Right lobe of liver (tissue), 6 donors: ENCODE measurements at regions not wholly inside any gene's neighbourhood (a gene's known extent, or its start where the extent isn't known, plus 50 kb on each side); places are given as distances from the start of the nearest gene placed in this dataset.

Experiments used
- ATAC-seq, 4 donors: fragments of 200-7000 bp; cut with Tn5 transposase; one replicate each; pipeline ENCODE4 v1.9.1; 2020; ENCODE audit warnings: mild to moderate bottlenecking in 4 of 4, moderate library complexity in 4 of 4
- DNase-seq, 3 donors: peaks; one replicate each; pipeline ENCODE4 v3.0.0-alpha.2; 2020
- H3K27ac ChIP-seq, 3 donors: fragments of 200-600 bp; one replicate each; pipeline ENCODE4 v1.8.0; 2022
- H3K27me3 ChIP-seq, 2 donors: fragments of 200-600 bp; one replicate each; pipeline ENCODE4 v1.8.0; 2022
- H3K36me3 ChIP-seq, 4 donors: fragments of 200-600 bp; sonication (generic) in 1 of 4; one replicate each; pipeline versions ENCODE4 v1.5.1 to v1.8.0; 2017 to 2022; ENCODE audit warnings: control low read depth in 1 of 4
- H3K4me1 ChIP-seq, 4 donors: fragments of 200-600 bp; sonication (generic) in 1 of 4; one replicate each; pipeline versions ENCODE4 v1.5.1 to v1.8.0; 2017 to 2022; ENCODE audit warnings: control low read depth in 1 of 4
- H3K4me3 ChIP-seq, 3 donors: fragments of 200-600 bp; one replicate each; pipeline ENCODE4 v1.8.0; 2022
- H3K9me3 ChIP-seq, 4 donors: fragments of 200-600 bp; sonication (generic) in 1 of 4; one replicate each; pipeline versions ENCODE4 v1.5.1 to v1.8.0; 2017 to 2022; ENCODE audit warnings: control low read depth in 1 of 4
- CTCF ChIP-seq, 4 donors: fragments of 200-600 bp in 3 of 4; fragments of 450-650 bp in 1 of 4; IDR thresholded peaks; one replicate each; pipeline versions ENCODE4 v1.5.1 to v1.8.0; 2016 to 2022; ENCODE audit warnings: antibody characterized with exemption in 4 of 4, mild to moderate bottlenecking in 2 of 4
- POLR2A ChIP-seq: fragments of 450-650 bp; IDR thresholded peaks from one replicate; pipeline ENCODE4 v1.6.1; 2017; ENCODE audit warnings: antibody characterized with exemption, mild to moderate bottlenecking
- WGBS: methylation state at CpG from one replicate; pipeline ENCODE4 v1.1.6; 2018; ENCODE audit warnings: low coverage, low lambda C conversion rate; ENCODE audit not compliant: insufficient coverage; ENCODE audit errors: missing lambda C conversion rate; 5-methylcytosine and 5-hydroxymethylcytosine counted together
- intact Hi-C, 2 donors: fragments of 100-400 bp; cut with DNase I; formaldehyde crosslinking; loops; one replicate each; pipeline versions ENCODE4 v1.11.2 to v1.14.1; 2022
- donor health status: DM: no; HTN: yes; CAD: no.
- donor health status: DM: no; HTN: no; CAD: no.
- donor health status: DM: no; HTN: no; CAD: no.
- donor health status: DM: no; HTN: yes; CAD: no.
- donor health status: DM: no; HTN: yes; CAD: no.

GRCh38 chr6:67676892-67677291, 958.2 kb upstream of the ADGRB3 start:
- no peak for DNase-seq
- TF ChIP-seq POLR2A (no peak), CTCF (IDR thresholded peaks at IDR 0.05) (no peak)
- peaks cover 0 to 6% (median 0%) of the 10 kb centered on the region in 4 donors for H3K9me3 ChIP-seq
- WGBS = 57% methylated on average over 1 of the region's 1 CpG
- H3K27me3 ChIP-seq = no peaks in the 10 kb centered on the region
- no peaks in the 10 kb centered on the region for H3K36me3 ChIP-seq
- H3K4me3 ChIP-seq = no peak overlapping the region
- H3K4me1 ChIP-seq = no peaks in the 10 kb centered on the region
- intact Hi-C loops = no loop called here
- no peak overlapping the region for H3K27ac ChIP-seq
- no peak for ATAC-seq

GRCh38 chr6:67667637-67668422, 967.3 kb upstream of the ADGRB3 start:
- H3K27ac ChIP-seq = no peak overlapping the region
- no peak overlapping the region for H3K4me3 ChIP-seq
- no peak for TF ChIP-seq CTCF (IDR thresholded peaks at IDR 0.05)
- no peak for TF ChIP-seq POLR2A
- ATAC-seq (no peak), DNase-seq (no peak)
- no peaks in the 10 kb centered on the region for H3K27me3 ChIP-seq
- H3K36me3 ChIP-seq = no peaks in the 10 kb centered on the region
- 44% methylated on average over 2 of the region's 2 CpGs for WGBS
- no peaks in the 10 kb centered on the region for H3K9me3 ChIP-seq
- intact Hi-C loops = no loop called here
- no peaks in the 10 kb centered on the region for H3K4me1 ChIP-seq

DNA sequence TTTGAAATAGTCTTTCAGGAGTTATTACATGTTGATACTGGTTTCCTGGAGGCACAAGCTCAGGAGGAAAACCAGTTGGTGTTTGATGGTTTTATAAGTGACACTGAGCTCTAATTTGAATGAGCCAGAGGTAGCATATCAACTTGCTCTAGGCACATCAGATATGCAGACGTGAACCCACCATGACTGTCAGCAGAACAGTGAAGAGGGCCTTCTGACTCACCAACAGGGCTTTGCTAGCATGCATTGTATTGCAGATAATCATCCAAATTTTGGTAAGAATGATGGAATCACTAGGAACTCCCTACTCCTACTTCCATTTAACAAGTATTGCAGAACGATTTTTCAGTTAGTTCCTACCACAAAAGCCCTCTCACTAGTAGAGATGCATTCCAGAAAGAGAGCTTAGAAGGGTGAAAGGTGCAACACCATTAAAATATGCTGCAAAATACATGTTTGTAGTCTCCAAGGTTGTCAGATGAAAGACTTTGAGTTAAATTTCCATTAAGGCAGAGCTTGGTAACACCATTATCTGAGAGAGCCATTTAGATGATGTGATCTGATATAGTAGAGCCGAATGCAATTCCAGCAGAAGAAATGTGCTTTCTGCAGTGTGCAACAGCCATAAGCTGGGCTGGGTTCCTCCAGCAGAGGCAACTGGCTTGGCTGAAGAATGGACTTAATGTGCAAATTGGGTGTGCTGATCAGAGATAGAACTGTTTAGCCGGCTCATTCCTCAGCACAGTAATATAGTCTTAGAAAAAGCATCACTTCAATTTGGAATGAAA, 968.7 kb upstream of the ADGRB3 start:
- TF ChIP-seq POLR2A = no peak
- TF ChIP-seq CTCF (IDR thresholded peaks at IDR 0.05) = no peak
- H3K4me3 ChIP-seq = no peak overlapping the region
- H3K4me1 ChIP-seq = no peaks in the 10 kb centered on the region
- DNase-seq (no peak), ATAC-seq (no peak)
- H3K27ac ChIP-seq = no peak overlapping the region
- H3K36me3 ChIP-seq = no peaks in the 10 kb centered on the region
- WGBS = 28% methylated on average over 3 of the region's 4 CpGs
- H3K9me3 ChIP-seq = no peaks in the 10 kb centered on the region
- no peaks in the 10 kb centered on the region for H3K27me3 ChIP-seq
- intact Hi-C loops = no loop called here

DNA sequence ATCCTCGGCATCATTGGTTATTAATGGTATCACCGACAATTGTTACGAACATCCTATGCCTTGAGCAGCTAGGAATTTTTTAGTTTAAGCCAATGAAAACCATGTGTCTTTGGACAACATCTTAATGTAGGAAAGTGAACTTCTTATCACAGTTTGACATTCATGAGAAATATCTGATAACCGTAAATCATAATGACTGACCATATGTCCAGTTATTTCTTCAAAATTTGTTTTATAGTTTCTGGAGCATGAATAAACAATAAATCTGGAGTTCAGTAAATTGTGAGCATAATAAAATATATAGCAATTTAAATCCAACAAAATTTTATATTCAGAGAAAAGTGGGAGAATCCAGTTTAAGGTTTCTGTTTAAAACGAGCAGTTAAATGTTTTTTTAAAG, 970.1 kb upstream of the ADGRB3 start:
- no peak overlapping the region for H3K4me3 ChIP-seq
- ATAC-seq = no peak

More for the DNA sequence above, 970.1 kb upstream of the ADGRB3 start:
- intact Hi-C loops = no loop called here
- TF ChIP-seq POLR2A = no peak
- TF ChIP-seq CTCF (IDR thresholded peaks at IDR 0.05) = no peak
- H3K27me3 ChIP-seq = no peaks in the 10 kb centered on the region
- DNase-seq = no peak
- H3K36me3 ChIP-seq = no peaks in the 10 kb centered on the region
- WGBS = 64% methylated on average over 5 of the region's 5 CpGs
- H3K4me1 ChIP-seq = no peaks in the 10 kb centered on the region
- no peaks in the 10 kb centered on the region for H3K9me3 ChIP-seq
- no peak overlapping the region for H3K27ac ChIP-seq
